NCI-H2171 (cell line): ENCODE measurements at regions not wholly inside any gene's neighbourhood (a gene's known extent, or its start where the extent isn't known, plus 50 kb on each side); places are given as distances from the start of the nearest gene placed in this dataset.

Experiments used
- DNase-seq: peaks from one replicate; lab custom pipeline; 2025; lab: John Stamatoyannopoulos, UW

DNA sequence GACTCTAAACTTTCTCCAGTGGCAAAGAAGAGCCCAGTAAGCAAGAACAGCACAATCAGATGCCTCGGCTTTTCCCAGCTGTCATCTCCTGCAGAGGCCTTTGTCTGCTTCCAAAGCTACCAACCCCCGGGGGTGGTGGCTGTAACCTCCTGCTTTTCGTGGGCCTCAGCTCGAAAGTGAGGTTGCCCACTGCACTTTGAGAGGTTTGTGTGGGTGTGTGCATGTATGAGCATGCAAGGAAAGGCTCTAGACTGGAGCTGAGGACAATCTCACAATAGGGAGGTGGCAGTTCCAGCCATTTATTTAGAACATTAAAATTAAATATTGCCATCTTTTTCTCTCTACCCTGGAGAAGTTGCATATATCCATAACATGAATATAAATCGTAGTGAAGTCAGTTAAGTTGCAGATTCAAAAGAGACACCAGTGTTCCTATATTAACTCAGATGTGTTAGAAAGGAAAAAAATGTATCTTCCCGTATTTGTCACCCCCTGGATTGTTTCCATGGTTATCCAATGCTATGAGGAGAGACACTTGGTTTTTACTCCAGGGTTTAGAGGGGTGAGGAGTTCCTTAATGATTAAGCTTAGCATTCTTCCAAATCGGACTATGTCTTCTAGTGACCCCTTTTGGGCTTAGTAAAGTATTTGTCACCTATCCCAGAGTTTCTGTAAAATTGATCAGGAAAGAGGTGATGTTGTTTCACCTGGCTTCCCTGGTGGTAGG lies 781.1 kb downstream of the INHBA start:
- no peak for DNase-seq

GRCh38 chr7:40918701-40919271 lies 784.0 kb downstream of the SUGCT start:
- no peak for DNase-seq

DNA sequence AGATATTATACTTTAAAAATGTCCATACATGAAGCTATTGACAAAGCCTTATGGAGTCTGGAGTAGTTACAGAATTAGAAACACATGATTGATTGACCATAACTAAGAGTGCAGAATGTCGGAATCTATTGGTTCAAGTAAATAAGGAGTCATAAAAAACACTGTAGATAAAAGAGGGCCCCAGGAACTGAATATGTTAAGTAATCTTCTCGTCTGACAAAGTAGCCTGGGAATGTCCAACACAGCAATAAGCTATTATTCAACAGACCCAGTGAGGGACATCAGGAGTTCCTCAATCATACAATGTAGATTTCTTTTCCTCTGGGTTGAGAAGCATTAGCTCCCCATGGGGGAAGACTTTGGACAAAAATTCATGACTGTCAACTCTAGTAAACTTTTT lies 782.0 kb downstream of the SUGCT start:
- no peak for DNase-seq

DNA sequence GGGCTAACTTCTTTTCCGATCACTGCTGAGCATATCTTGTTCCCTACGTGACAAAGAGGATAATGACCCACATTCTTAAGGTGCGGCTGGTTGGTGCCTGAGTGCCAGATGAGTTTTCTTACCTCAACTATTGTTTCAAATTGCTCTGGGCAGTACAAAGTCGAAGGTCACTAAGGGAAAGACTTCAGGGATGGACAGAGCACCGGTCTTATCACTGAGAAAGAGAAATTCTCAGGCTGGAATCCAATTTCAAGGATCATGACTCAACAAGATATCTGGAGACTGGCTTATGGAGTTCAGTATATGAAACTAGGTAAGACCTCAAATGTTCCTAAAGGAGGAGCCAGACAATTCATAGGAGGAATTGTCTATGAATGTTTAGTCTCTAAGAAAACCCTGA lies 780.3 kb downstream of the SUGCT start:
- no peak for DNase-seq
